HG02885 (cell line): ENCODE measurements at regions not wholly inside any gene's neighbourhood (a gene's known extent, or its start where the extent isn't known, plus 50 kb on each side); places are given as distances from the start of the nearest gene placed in this dataset.
"Not testable (repeated sequence)": the region's sequence is repeated elsewhere in the genome, so short reads cannot be mapped to it uniquely, and the experiment has no call there.

Experiments
- ATAC-seq: cut with Tn5 transposase; IDR thresholded peaks from one replicate; pipeline ENCODE4 v1.9.1; 2021; ENCODE audit warnings: mild to moderate bottlenecking; ENCODE audit not compliant: unreplicated experiment, poor library complexity

DNA sequence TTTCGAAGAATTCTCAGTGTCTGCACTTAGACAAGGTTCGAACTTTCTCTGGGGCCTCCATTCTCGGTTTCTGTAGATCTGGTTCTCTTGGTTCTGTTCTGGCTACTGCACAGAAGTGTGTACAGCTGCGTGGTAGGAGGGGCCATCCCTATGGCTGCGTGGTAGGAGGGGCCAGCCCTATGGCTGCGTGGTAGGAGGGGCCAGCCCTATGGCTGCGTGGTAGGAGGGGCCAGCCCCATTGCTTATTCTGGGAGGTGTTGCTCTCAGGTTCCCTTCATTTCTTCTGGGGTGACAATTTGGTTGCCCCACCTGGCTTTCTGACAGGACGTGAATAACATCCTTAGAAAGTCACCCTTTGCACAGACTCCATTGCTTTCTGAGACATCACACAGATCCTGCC, 65.2 kb upstream of the CHST15 start:
- no peak for ATAC-seq

DNA sequence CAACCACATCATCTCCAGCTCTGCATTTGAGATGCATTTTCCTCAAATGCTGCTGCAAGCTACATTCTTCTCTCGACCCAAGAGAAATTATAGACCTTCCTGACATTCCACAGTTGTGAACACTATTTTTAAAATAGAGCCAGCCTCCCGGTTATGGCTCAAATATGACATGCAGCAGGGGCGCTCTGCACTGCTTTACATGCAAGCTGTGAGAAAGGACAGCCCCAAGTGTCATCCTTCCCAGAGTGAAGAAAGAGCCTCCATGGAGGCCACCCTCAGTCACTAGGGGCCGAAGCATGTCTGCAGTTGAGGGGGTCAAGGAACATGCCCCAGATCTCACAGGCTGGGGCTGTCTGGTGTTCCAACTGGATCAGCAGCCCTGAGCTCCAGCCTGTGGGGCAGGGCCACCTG, 63.9 kb upstream of the CHST15 start:
- no peak for ATAC-seq

DNA sequence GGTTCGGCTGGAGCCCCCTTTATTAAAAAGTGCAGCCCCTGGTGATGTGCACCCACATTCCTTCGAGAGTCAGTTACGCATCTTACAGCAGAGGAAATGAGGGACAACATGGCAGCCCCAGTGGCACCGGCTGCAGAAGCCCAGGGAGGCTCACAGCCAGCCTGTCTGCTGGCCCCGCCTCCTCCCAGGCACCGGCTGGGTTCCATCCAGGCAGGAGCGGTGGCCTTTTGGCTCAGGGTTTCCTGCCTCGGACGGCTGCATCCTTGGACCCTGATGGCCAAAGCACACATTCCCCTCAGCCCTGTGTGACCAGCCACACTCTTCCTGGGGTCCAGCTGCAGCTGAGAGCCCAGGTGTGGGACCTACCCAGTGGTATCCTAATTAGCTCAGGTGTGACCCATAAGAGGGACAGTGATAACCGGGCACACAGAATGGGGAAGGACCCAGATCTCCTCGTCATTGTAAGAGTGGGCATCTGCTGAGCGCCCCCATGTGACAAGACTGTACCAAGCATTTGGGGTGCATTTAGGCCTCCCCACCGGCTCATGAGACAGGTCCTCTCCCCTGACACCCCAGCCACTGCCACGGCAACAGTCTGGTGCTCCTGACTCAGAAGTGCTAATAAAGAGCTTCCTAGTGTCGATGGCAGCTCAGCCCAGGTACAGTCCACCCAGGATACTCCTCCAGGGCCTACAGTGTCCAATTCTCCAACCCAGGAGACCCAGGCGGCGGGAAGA, 63.3 kb upstream of the CHST15 start:
- ATAC-seq: no peak

DNA sequence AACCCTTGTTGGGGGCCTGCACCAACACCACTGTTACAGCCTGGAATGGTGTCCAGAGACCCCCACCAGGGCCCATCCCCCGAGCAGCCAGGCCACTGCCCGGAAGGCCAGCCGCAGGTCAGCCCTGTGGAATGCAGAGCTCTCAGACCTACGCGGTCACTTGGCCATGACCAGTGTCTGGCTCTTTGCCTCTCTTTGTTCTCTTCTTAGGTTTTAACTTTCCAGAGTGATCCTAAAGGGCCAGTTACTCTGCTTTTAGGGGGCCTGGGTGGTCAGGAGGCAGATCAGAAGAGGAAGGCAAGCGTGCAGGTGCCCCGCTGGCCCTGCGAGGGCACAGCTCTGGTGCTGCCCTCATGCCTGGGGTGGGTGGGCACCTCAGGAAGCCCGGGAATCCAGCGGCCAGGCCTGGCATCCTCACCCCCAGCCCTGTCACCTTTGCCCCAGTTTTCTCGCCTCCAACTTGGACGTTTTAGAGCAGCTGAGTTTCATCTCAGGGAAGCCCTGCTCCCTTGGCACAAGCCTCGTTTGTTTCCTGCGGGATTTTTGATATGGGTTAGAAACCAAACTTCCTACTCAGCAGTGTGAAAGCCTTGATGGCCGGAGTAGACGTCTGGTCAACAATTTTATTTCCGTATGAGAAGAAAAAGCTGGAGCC, 62.5 kb upstream of the CHST15 start:
- ATAC-seq: no peak

DNA sequence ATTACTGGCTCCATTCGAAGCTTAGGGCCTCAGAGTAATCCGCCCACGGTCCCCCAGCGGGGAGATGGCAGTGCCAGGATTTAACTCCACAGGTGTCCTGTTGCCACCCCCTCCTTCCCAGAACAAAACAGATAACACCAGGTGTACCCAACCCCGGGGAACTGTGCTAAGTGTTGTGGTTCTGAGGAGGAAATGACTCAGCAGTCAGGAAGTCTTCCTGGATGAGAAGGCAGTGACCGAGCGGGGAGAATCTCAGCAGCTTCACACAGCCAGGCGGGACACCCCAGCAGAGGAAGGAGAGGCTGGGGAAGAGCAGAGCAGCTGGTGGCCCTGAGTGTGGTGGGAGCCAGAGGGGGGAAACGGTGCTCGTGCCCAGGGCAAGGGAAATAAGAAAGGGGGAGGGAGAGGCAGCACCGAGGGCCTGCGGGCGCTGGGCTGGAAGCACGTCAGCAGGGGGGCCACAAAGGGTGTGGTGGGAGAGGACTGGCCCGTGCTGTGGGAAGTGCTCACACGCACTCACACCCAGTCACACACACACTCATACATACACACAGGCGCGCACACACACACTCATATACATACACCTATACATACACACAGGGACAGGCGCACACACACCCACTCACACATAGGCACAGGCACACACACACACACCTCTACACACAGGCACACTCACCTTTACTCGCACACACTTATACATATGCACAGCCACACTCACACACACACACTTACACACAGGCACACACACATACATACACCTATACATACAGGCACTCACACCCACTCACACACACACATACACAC, 59.8 kb upstream of the CHST15 start:
- peak; percentile 56 for ATAC-seq

- ATAC-seq: no peak
Measured at GRCh38 chr10:124152139-124153022, 59.0 kb upstream of the CHST15 start.

GRCh38 chr10:124151466-124152095, 58.2 kb upstream of the CHST15 start:
- ATAC-seq: no peak

DNA sequence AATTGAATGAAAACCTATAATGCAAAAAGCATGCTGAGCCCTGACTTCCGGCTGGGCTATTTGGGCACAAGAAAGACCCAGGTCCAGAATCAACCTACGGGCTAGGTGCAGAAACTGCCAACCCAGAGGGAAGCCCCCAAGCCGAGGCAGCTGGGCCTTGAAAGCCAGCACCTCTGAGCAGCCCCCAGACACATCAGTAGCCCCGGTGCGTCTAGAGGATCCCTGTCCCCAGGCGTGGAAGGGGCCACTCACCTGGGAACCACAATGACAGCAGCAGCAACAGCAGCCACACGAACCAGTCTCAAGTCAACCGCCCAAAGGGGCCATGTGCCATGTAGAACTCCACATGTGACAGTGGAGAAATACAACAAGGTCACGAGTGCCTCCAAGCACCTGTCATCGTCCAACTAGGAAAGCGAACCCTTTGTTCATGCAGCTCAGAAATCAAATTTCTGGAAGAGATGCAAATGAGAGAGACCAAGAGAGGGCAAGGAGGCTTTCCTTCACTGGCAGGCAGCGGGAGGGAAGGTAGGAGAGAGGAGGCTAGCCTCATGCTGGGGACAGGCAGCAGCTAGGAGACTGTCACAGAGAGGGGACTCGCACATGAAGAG, 57.5 kb upstream of the CHST15 start:
- ATAC-seq: no peak

- no peak for ATAC-seq
Measured at GRCh38 chr10:124150189-124150806, 56.9 kb upstream of the CHST15 start.

DNA sequence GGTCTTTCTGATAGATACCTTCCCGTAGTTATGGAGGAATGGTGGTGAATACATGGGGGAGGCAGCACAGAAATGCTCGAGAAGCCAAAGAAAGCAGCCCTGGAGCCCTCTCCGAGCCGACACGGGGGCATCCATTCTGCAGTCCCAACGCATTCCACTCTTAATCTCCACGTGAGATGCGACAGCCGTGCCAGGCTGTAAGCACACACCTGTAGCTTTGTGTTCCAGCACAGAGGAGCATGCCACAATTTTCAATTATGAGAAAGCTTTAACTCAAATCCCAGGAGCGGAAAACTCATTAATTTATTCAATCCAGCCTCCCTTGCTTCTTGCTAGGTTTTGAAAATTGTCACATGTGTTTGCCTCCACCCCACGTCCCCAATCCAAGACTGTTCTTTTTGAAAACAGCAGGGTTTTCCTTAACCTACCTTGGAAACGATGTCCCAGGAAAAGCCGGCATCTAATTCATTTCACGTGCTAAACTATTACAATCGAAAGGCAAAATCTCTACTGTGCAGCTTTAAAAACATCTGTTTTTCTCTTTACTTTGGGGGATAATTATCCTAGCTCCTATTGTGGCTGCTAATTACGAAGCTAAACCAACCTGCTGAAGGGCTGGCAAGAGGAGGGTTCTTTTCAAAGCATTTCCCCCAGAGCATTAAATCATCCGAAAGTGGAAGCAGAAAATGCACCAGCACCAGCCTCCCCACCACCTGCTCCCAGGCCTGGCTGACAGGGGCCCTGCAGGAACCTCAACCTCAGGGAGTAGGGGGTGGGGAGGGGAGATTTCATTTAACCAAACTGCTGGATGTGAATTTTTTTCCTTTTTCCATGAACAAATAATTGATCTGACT, 56.0 kb upstream of the CHST15 start:
- no peak for ATAC-seq

GRCh38 chr10:124148509-124149188, 55.3 kb upstream of the CHST15 start:
- ATAC-seq: not testable (repeated sequence)

DNA sequence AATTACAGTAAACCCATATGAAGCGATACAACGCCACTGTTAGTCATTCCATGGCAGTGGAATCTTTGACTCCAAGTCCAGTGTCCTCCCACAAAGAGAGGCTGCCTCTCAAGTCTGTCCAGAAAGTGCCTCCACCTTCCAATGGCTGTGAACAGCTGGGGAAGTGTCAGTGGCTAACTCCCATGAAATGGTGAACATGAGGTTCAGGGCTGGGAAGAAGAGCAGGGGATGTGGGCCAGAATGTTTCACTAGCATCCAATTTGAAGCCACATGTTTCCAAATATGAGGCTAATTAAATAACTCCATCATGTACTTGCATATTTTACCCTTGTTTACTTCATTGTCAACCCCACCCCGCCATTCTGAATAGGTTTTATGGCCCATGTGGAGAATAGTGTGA, 53.1 kb upstream of the CHST15 start:
- ATAC-seq: no peak

GRCh38 chr10:124145109-124145870, 51.9 kb upstream of the CHST15 start:
- ATAC-seq: no peak

- ATAC-seq: no peak
Measured at GRCh38 chr10:124144536-124144935, 51.1 kb upstream of the CHST15 start.

- no peak for ATAC-seq
Measured at GRCh38 chr10:124143721-124144120, 50.3 kb upstream of the CHST15 start.
